ENCODE measurements at regions not wholly inside any gene's neighbourhood (a gene's known extent, or its start where the extent isn't known, plus 50 kb on each side); places are given as distances from the start of the nearest gene placed in this dataset.

DNA sequence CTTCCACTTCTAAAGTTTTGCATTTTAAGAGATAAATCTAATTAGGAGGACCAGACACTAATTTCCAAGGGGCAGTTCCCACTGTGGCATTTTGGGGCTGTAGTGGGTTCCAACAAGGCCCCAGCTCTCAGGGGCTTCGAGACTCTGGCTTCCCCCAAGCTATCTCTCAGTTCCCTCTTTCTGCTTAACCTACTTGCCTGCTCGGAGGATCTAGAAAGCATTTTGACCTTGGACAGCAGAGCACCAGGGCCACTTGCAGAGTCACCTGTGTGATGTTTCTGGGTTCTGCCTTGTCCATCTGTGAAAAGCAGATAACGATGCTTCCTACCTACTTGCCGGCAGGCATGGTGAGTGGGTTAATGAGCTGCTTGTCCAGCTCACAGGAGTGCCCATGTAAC, 175.4 kb downstream of the MED10 start:
- no peak for FAIRE-seq
- peaks cover 0 to 3% (median 0%) of the 10 kb centered on the region in 3 donors for H3K27me3 ChIP-seq (ENCODE audit: control insufficient read depth in 3 of 3, insufficient read depth in 3 of 3, low read length in 3 of 3)
- no peak overlapping the region for H3K27ac ChIP-seq (ENCODE audit: low read depth in 1 of 3, low read length in 2 of 3)
- DNase-seq: no peak
- H3K36me3 ChIP-seq (ENCODE audit: control insufficient read depth in 3 of 3, insufficient read depth in 2 of 3, low read depth in 1 of 3, low read length in 3 of 3): no peaks in the 10 kb centered on the region
- peaks cover 0 to 12% of the 10 kb centered on the region in 2 donors for H3K9me3 ChIP-seq (ENCODE audit: control insufficient read depth in 2 of 2, insufficient read depth in 1 of 2, low read depth in 1 of 2, low read length in 1 of 2)
- no peak overlapping the region for H3K4me3 ChIP-seq (ENCODE audit: low read depth in 1 of 3, low read length in 3 of 3)
- WGBS, 3 donors: 65 to 74% (median 66%) methylated on average over 4 of the region's 4 CpGs
- H3K4me1 ChIP-seq (ENCODE audit: control insufficient read depth in 3 of 3, insufficient read depth in 2 of 3, low read depth in 1 of 3, low read length in 2 of 3): no peaks in the 10 kb centered on the region

GRCh38 chr5:6202149-6202967, 176.0 kb downstream of the MED10 start:
- Histone ChIP-seq H3K36me3 (ENCODE audit: control insufficient read depth in 3 of 3, insufficient read depth in 2 of 3, low read depth in 1 of 3, low read length in 3 of 3) (no peaks in the 10 kb centered on the region), H3K4me3 (ENCODE audit: low read depth in 1 of 3, low read length in 3 of 3) (no peak overlapping the region), H3K27ac (ENCODE audit: low read depth in 1 of 3, low read length in 2 of 3) (no peak overlapping the region), H3K9me3 (ENCODE audit: control insufficient read depth in 2 of 2, insufficient read depth in 1 of 2, low read depth in 1 of 2, low read length in 1 of 2) (peaks cover 0 to 12% of the 10 kb centered on the region in 2 donors), H3K4me1 (ENCODE audit: control insufficient read depth in 3 of 3, insufficient read depth in 2 of 3, low read depth in 1 of 3, low read length in 2 of 3) (no peaks in the 10 kb centered on the region), H3K27me3 (ENCODE audit: control insufficient read depth in 3 of 3, insufficient read depth in 3 of 3, low read length in 3 of 3) (peaks cover 0 to 3% (median 0%) of the 10 kb centered on the region in 3 donors)
- 73 to 78% (median 76%) methylated on average over 6 of the region's 6 CpGs for WGBS, 3 donors
- FAIRE-seq (no peak), DNase-seq (no peak)

GRCh38 chr5:6201631-6202030, 176.7 kb downstream of the MED10 start:
- Histone ChIP-seq H3K27ac (ENCODE audit: low read depth in 1 of 3, low read length in 2 of 3) (no peak overlapping the region), H3K4me1 (ENCODE audit: control insufficient read depth in 3 of 3, insufficient read depth in 2 of 3, low read depth in 1 of 3, low read length in 2 of 3) (no peaks in the 10 kb centered on the region), H3K36me3 (ENCODE audit: control insufficient read depth in 3 of 3, insufficient read depth in 2 of 3, low read depth in 1 of 3, low read length in 3 of 3) (no peaks in the 10 kb centered on the region), H3K4me3 (ENCODE audit: low read depth in 1 of 3, low read length in 3 of 3) (no peak overlapping the region), H3K9me3 (ENCODE audit: control insufficient read depth in 2 of 2, insufficient read depth in 1 of 2, low read depth in 1 of 2, low read length in 1 of 2) (peaks cover 0 to 12% of the 10 kb centered on the region in 2 donors), H3K27me3 (ENCODE audit: control insufficient read depth in 3 of 3, insufficient read depth in 3 of 3, low read length in 3 of 3) (peaks cover 0 to 3% (median 0%) of the 10 kb centered on the region in 3 donors)
- 89 to 90% (median 89%) methylated on average over 6 of the region's 6 CpGs for WGBS, 3 donors
- FAIRE-seq (no peak), DNase-seq (no peak)

DNA sequence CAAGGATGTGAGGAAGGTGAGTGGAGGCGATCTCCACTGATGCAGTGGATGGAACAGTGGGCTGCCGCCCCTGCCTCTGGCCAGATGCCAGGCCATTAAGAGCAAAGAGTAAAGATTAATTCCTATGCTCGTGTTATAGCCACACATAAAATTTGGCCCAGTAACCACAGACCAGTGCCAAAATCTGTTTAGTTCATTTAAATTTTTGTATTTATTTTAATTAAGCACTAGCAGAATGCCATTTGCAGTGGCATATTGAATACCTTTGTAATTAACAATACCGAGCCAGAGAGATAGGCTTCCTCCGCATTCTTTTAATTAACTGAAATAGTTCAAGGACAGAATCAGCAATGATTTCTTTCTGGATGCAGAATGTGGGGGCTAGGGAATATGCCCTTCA, 179.8 kb downstream of the MED10 start:
- FAIRE-seq (no peak), DNase-seq (no peak)
- Histone ChIP-seq H3K36me3 (ENCODE audit: control insufficient read depth in 3 of 3, insufficient read depth in 2 of 3, low read depth in 1 of 3, low read length in 3 of 3) (no peaks in the 10 kb centered on the region), H3K9me3 (ENCODE audit: control insufficient read depth in 2 of 2, insufficient read depth in 1 of 2, low read depth in 1 of 2, low read length in 1 of 2) (peaks cover 0 to 9% of the 10 kb centered on the region in 2 donors), H3K27me3 (ENCODE audit: control insufficient read depth in 3 of 3, insufficient read depth in 3 of 3, low read length in 3 of 3) (peaks cover 0 to 3% (median 0%) of the 10 kb centered on the region in 3 donors), H3K27ac (ENCODE audit: low read depth in 1 of 3, low read length in 2 of 3) (no peak overlapping the region), H3K4me3 (ENCODE audit: low read depth in 1 of 3, low read length in 3 of 3) (no peak overlapping the region), H3K4me1 (ENCODE audit: control insufficient read depth in 3 of 3, insufficient read depth in 2 of 3, low read depth in 1 of 3, low read length in 2 of 3) (peaks cover 0 to 9% (median 0%) of the 10 kb centered on the region in 3 donors)
- 67 to 74% (median 74%) methylated on average over 5 of the region's 5 CpGs for WGBS, 3 donors

DNA sequence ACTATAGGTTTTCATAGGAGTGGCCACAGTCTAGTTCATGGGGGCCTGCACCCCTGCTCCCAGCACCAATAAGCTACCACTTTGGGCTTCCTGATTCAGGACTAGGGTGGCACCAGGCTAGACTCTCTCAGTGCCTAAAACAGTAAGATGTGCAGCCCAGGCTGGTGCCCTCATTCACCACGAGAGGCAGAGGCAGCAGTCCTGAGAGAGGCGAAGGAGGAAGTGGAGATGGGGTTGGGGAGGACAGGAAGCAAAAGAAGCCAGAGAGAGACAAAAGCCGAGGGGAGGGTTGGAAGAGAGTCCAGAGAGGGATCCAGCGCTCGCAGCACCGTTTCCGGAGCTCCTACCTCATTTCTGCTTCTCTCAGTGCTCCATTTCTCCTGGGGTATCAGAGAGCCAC, 180.9 kb downstream of the MED10 start:
- no peak for FAIRE-seq
- WGBS, 3 donors: 82 to 90% (median 83%) methylated on average over 7 of the region's 7 CpGs

GRCh38 chr5:6195711-6196358, 182.5 kb downstream of the MED10 start:
- WGBS, 3 donors: 59 to 68% (median 63%) methylated on average over 9 of the region's 9 CpGs
- DNase-seq: peak in 1 of 2 donors; percentile 38
- Histone ChIP-seq H3K27me3 (ENCODE audit: control insufficient read depth in 3 of 3, insufficient read depth in 3 of 3, low read length in 3 of 3) (no peaks in the 10 kb centered on the region), H3K36me3 (ENCODE audit: control insufficient read depth in 3 of 3, insufficient read depth in 2 of 3, low read depth in 1 of 3, low read length in 3 of 3) (no peaks in the 10 kb centered on the region), H3K27ac (ENCODE audit: low read depth in 1 of 3, low read length in 2 of 3) (no peak overlapping the region), H3K4me1 (ENCODE audit: control insufficient read depth in 3 of 3, insufficient read depth in 2 of 3, low read depth in 1 of 3, low read length in 2 of 3) (peaks cover 0 to 14% (median 0%) of the 10 kb centered on the region in 3 donors), H3K4me3 (ENCODE audit: low read depth in 1 of 3, low read length in 3 of 3) (no peak overlapping the region), H3K9me3 (ENCODE audit: control insufficient read depth in 2 of 2, insufficient read depth in 1 of 2, low read depth in 1 of 2, low read length in 1 of 2) (peaks cover 0 to 6% of the 10 kb centered on the region in 2 donors)
- no peak for FAIRE-seq

More for the DNA sequence above, 180.9 kb downstream of the MED10 start:
- Histone ChIP-seq H3K4me3 (ENCODE audit: low read depth in 1 of 3, low read length in 3 of 3) (no peak overlapping the region), H3K4me1 (ENCODE audit: control insufficient read depth in 3 of 3, insufficient read depth in 2 of 3, low read depth in 1 of 3, low read length in 2 of 3) (peaks cover 0 to 14% (median 0%) of the 10 kb centered on the region in 3 donors), H3K36me3 (ENCODE audit: control insufficient read depth in 3 of 3, insufficient read depth in 2 of 3, low read depth in 1 of 3, low read length in 3 of 3) (no peaks in the 10 kb centered on the region), H3K27ac (ENCODE audit: low read depth in 1 of 3, low read length in 2 of 3) (no peak overlapping the region), H3K9me3 (ENCODE audit: control insufficient read depth in 2 of 2, insufficient read depth in 1 of 2, low read depth in 1 of 2, low read length in 1 of 2) (peaks cover 0 to 9% of the 10 kb centered on the region in 2 donors), H3K27me3 (ENCODE audit: control insufficient read depth in 3 of 3, insufficient read depth in 3 of 3, low read length in 3 of 3) (peaks cover 0 to 3% (median 0%) of the 10 kb centered on the region in 3 donors)
- DNase-seq: no peak

DNA sequence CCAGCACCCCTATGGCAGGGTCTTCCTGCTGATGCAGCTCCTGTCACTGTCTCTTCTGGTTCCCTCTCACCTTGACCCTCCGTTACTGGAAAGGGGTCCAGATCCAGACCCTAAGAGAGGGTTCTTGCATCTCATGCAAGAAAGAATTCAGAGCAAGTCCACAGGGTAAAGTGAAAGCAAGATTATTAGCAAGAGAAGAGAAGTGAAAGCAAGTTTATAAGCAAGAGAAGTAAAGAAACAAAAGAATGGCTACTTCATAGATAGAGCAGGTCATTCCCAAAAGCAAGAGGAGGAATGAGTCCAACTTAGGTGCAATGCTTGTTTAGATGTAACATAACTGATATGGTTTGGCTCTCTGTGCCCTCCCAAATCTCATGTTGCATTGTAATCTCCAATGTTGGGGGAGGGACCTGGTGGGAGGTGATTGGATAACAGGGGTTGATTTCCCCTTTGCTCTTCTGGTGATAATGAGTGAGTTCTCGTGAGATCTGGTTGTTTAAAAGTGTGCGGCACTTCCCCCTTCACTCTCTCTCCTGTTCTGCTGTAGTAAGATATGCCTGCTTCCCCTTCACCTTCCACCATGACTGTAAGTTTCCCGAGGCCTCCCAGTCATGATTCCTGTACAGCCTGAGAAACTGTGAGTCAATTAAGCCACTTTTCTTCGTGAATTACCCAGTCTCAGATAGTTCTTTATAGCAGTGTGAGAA, 183.3 kb downstream of the MED10 start:
- FAIRE-seq: no peak
- H3K27me3 ChIP-seq (ENCODE audit: control insufficient read depth in 3 of 3, insufficient read depth in 3 of 3, low read length in 3 of 3): no peaks in the 10 kb centered on the region
- no peaks in the 10 kb centered on the region for H3K36me3 ChIP-seq (ENCODE audit: control insufficient read depth in 3 of 3, insufficient read depth in 2 of 3, low read depth in 1 of 3, low read length in 3 of 3)
- no peaks in the 10 kb centered on the region for H3K9me3 ChIP-seq (ENCODE audit: control insufficient read depth in 2 of 2, insufficient read depth in 1 of 2, low read depth in 1 of 2, low read length in 1 of 2)
- no peak overlapping the region for H3K27ac ChIP-seq (ENCODE audit: low read depth in 1 of 3, low read length in 2 of 3)
- DNase-seq: no peak
- WGBS, 3 donors: 54 to 65% (median 61%) methylated on average over 5 of the region's 5 CpGs
- no peak overlapping the region for H3K4me3 ChIP-seq (ENCODE audit: low read depth in 1 of 3, low read length in 3 of 3)
- H3K4me1 ChIP-seq (ENCODE audit: control insufficient read depth in 3 of 3, insufficient read depth in 2 of 3, low read depth in 1 of 3, low read length in 2 of 3): peaks cover 0 to 14% (median 0%) of the 10 kb centered on the region in 3 donors

- Histone ChIP-seq H3K4me1 (ENCODE audit: control insufficient read depth in 3 of 3, insufficient read depth in 2 of 3, low read depth in 1 of 3, low read length in 2 of 3) (peaks cover 0 to 14% (median 0%) of the 10 kb centered on the region in 3 donors), H3K9me3 (ENCODE audit: control insufficient read depth in 2 of 2, insufficient read depth in 1 of 2, low read depth in 1 of 2, low read length in 1 of 2) (no peaks in the 10 kb centered on the region), H3K36me3 (ENCODE audit: control insufficient read depth in 3 of 3, insufficient read depth in 2 of 3, low read depth in 1 of 3, low read length in 3 of 3) (no peaks in the 10 kb centered on the region), H3K27ac (ENCODE audit: low read depth in 1 of 3, low read length in 2 of 3) (no peak overlapping the region), H3K4me3 (ENCODE audit: low read depth in 1 of 3, low read length in 3 of 3) (no peak overlapping the region), H3K27me3 (ENCODE audit: control insufficient read depth in 3 of 3, insufficient read depth in 3 of 3, low read length in 3 of 3) (no peaks in the 10 kb centered on the region)
- FAIRE-seq: no peak
- no peak for DNase-seq
- 84 to 93% (median 90%) methylated on average over 13 of the region's 13 CpGs for WGBS, 3 donors
Measured at GRCh38 chr5:6194261-6194875, 184.0 kb downstream of the MED10 start.

All from small intestine (tissue), 7 donors.